ENCODE measurements at regions not wholly inside any gene's neighbourhood (a gene's known extent, or its start where the extent isn't known, plus 50 kb on each side); places are given as distances from the start of the nearest gene placed in this dataset.

DNA sequence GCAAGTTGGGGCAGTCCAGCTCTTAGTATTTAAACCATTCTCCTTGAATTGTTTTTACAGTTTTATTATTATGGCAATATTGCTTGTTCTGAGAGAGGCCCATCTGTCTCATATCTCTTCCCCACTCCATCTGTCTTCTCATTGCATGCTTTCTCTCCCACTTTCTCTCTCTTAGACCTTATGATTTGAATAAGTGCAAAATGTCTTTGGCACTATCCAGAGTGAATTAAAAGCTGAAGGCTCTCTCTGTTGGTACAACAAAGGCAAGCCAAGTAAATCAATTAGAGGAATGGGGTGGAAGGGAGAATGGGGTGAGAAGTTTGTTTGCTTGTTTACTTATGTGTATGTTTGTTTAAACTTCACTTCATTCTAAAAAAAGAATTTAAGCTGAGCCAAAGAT lies 195.3 kb upstream of the RFX3 start:
- TF ChIP-seq, protein P1, sequence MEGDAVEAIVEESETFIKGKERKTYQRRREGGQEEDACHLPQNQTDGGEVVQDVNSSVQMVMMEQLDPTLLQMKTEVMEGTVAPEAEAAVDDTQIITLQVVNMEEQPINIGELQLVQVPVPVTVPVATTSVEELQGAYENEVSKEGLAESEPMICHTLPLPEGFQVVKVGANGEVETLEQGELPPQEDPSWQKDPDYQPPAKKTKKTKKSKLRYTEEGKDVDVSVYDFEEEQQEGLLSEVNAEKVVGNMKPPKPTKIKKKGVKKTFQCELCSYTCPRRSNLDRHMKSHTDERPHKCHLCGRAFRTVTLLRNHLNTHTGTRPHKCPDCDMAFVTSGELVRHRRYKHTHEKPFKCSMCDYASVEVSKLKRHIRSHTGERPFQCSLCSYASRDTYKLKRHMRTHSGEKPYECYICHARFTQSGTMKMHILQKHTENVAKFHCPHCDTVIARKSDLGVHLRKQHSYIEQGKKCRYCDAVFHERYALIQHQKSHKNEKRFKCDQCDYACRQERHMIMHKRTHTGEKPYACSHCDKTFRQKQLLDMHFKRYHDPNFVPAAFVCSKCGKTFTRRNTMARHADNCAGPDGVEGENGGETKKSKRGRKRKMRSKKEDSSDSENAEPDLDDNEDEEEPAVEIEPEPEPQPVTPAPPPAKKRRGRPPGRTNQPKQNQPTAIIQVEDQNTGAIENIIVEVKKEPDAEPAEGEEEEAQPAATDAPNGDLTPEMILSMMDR (IDR thresholded peaks at IDR 0.05 in 4 of 5, conservative IDR thresholded peaks at IDR 0.05 in 1 of 5) = no peak
- no peak for TF ChIP-seq POLR2A (IDR thresholded peaks at IDR 0.05)

Data from gastrocnemius medialis (tissue), 4 donors.